ENCODE measurements at regions not wholly inside any gene's neighbourhood (a gene's known extent, or its start where the extent isn't known, plus 50 kb on each side); places are given as distances from the start of the nearest gene placed in this dataset.

DNA sequence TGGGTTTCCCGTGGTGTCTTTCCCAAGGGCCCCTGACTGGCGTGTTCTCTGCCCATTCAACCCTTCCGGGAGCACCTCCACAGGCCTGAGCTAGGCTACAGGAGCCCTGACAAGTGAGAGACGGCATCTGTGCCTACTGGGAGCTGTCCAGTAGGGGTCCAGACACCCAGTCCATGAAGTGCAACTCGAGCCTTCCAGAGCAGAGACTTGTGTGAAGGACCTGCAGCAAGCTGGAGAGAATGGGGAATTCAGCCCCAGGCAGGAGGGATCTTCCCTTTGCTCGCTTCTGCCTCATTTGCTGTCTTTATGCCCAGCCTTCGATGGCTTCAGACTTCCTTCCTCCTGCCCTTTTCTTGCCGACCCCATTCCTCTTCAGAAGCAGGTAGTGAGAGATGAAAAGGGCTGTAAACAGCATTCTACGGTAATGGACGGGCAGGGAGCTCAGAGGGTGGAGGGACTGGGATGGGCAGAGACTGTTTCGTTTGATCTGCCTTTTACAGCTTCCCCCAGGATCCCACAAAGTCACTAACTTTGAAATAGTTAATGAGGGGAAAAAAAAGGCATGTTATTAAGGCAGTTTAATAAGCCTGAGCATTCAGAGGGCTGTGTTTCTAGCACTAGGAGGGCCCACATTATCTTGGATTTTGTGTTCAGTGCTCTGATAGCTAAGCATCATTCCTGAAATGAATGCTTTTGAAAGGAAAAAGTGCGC, 327.6 kb downstream of the FGF9 start:
- Histone ChIP-seq H3K4me1 (ENCODE audit: control insufficient read depth in 1 of 2, insufficient read depth in 2 of 2, low read depth in 1 of 2, low read length in 1 of 2) (no peaks in the 10 kb centered on the region), H3K9ac (no peak overlapping the region), H3K27me3 (ENCODE audit: insufficient read depth) (no peaks in the 10 kb centered on the region), H3K4me3 (ENCODE audit: low read depth in 2 of 2, low read length in 1 of 2) (no peak overlapping the region), H3K9me2 (no peaks in the 10 kb centered on the region), H3K79me2 (ENCODE audit: insufficient read depth) (no peaks in the 10 kb centered on the region), H3K36me3 (replicated peaks in 1 of 2; ENCODE audit: control insufficient read depth in 1 of 2, insufficient read depth in 2 of 2, low read length in 1 of 2) (no peaks in the 10 kb centered on the region), H2AFZ (ENCODE audit: low read depth) (no peak overlapping the region), H4K20me1 (ENCODE audit: insufficient read depth) (no peaks in the 10 kb centered on the region), H3F3A (replicated peaks; ENCODE audit: insufficient read depth) (no peaks in the 10 kb centered on the region), H3K4me2 (no peak overlapping the region), H3K9me3 (no peaks in the 10 kb centered on the region), H3K27ac (ENCODE audit: low read depth in 2 of 2, low read length in 1 of 2) (no peak overlapping the region)
- no peak for TF ChIP-seq YY1 (IDR thresholded peaks at IDR 0.05; ENCODE audit: low read depth)
- no peak for TF ChIP-seq NRF1 (IDR thresholded peaks at IDR 0.05; ENCODE audit: low read depth, low read length)
- TF ChIP-seq POLR2AphosphoS5 (IDR thresholded peaks at IDR 0.05; ENCODE audit: low read depth, low read length): no peak
- no peak for TF ChIP-seq RXRA (IDR thresholded peaks at IDR 0.05; ENCODE audit: borderline replicate concordance, low read depth)
- TF ChIP-seq, protein P1, sequence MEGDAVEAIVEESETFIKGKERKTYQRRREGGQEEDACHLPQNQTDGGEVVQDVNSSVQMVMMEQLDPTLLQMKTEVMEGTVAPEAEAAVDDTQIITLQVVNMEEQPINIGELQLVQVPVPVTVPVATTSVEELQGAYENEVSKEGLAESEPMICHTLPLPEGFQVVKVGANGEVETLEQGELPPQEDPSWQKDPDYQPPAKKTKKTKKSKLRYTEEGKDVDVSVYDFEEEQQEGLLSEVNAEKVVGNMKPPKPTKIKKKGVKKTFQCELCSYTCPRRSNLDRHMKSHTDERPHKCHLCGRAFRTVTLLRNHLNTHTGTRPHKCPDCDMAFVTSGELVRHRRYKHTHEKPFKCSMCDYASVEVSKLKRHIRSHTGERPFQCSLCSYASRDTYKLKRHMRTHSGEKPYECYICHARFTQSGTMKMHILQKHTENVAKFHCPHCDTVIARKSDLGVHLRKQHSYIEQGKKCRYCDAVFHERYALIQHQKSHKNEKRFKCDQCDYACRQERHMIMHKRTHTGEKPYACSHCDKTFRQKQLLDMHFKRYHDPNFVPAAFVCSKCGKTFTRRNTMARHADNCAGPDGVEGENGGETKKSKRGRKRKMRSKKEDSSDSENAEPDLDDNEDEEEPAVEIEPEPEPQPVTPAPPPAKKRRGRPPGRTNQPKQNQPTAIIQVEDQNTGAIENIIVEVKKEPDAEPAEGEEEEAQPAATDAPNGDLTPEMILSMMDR (IDR thresholded peaks at IDR 0.05): no peak
- no peak for TF ChIP-seq EZH2phosphoT487 (IDR thresholded peaks at IDR 0.05; ENCODE audit: borderline replicate concordance, low read depth)
- no peak for TF ChIP-seq MEF2A (IDR thresholded peaks at IDR 0.05; ENCODE audit: borderline replicate concordance, low read depth)
- TF ChIP-seq TEAD4 (IDR thresholded peaks at IDR 0.05; ENCODE audit: borderline replicate concordance, insufficient read depth): no peak
- TF ChIP-seq RAD21 (IDR thresholded peaks at IDR 0.05; ENCODE audit: low read length): no peak
- TF ChIP-seq, protein P2, sequence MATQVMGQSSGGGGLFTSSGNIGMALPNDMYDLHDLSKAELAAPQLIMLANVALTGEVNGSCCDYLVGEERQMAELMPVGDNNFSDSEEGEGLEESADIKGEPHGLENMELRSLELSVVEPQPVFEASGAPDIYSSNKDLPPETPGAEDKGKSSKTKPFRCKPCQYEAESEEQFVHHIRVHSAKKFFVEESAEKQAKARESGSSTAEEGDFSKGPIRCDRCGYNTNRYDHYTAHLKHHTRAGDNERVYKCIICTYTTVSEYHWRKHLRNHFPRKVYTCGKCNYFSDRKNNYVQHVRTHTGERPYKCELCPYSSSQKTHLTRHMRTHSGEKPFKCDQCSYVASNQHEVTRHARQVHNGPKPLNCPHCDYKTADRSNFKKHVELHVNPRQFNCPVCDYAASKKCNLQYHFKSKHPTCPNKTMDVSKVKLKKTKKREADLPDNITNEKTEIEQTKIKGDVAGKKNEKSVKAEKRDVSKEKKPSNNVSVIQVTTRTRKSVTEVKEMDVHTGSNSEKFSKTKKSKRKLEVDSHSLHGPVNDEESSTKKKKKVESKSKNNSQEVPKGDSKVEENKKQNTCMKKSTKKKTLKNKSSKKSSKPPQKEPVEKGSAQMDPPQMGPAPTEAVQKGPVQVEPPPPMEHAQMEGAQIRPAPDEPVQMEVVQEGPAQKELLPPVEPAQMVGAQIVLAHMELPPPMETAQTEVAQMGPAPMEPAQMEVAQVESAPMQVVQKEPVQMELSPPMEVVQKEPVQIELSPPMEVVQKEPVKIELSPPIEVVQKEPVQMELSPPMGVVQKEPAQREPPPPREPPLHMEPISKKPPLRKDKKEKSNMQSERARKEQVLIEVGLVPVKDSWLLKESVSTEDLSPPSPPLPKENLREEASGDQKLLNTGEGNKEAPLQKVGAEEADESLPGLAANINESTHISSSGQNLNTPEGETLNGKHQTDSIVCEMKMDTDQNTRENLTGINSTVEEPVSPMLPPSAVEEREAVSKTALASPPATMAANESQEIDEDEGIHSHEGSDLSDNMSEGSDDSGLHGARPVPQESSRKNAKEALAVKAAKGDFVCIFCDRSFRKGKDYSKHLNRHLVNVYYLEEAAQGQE (IDR thresholded peaks at IDR 0.05; ENCODE audit: low read depth, low read length): no peak
- TF ChIP-seq, protein P3, sequence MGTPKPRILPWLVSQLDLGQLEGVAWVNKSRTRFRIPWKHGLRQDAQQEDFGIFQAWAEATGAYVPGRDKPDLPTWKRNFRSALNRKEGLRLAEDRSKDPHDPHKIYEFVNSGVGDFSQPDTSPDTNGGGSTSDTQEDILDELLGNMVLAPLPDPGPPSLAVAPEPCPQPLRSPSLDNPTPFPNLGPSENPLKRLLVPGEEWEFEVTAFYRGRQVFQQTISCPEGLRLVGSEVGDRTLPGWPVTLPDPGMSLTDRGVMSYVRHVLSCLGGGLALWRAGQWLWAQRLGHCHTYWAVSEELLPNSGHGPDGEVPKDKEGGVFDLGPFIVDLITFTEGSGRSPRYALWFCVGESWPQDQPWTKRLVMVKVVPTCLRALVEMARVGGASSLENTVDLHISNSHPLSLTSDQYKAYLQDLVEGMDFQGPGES (IDR thresholded peaks at IDR 0.05; ENCODE audit: low read depth, low read length): no peak
- TF ChIP-seq, protein P4, sequence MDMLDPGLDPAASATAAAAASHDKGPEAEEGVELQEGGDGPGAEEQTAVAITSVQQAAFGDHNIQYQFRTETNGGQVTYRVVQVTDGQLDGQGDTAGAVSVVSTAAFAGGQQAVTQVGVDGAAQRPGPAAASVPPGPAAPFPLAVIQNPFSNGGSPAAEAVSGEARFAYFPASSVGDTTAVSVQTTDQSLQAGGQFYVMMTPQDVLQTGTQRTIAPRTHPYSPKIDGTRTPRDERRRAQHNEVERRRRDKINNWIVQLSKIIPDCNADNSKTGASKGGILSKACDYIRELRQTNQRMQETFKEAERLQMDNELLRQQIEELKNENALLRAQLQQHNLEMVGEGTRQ (IDR thresholded peaks at IDR 0.05; ENCODE audit: borderline replicate concordance, low read depth, low read length): no peak
- TF ChIP-seq, protein P5, sequence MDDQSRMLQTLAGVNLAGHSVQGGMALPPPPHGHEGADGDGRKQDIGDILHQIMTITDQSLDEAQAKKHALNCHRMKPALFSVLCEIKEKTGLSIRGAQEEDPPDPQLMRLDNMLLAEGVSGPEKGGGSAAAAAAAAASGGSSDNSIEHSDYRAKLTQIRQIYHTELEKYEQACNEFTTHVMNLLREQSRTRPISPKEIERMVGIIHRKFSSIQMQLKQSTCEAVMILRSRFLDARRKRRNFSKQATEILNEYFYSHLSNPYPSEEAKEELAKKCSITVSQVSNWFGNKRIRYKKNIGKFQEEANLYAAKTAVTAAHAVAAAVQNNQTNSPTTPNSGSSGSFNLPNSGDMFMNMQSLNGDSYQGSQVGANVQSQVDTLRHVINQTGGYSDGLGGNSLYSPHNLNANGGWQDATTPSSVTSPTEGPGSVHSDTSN (IDR thresholded peaks at IDR 0.05): no peak
- TF ChIP-seq MXI1 (IDR thresholded peaks at IDR 0.05; ENCODE audit: low read depth, low read length): no peak
- no peak for TF ChIP-seq RCOR1 (IDR thresholded peaks at IDR 0.05; ENCODE audit: low read length)
- no peak for TF ChIP-seq ELF1 (IDR thresholded peaks at IDR 0.05)
- POLR2A ChIA-PET: no interaction called here
- CTCF ChIA-PET: no interaction called here
- DNase-seq: no peak
- WGBS (ENCODE audit: low lambda C conversion rate): 5% methylated on average over 11 of the region's 12 CpGs

All from SK-N-SH (cell line).